Panc1 (cell line): ENCODE measurements at regions not wholly inside any gene's neighbourhood (a gene's known extent, or its start where the extent isn't known, plus 50 kb on each side); places are given as distances from the start of the nearest gene placed in this dataset.

Experiments used
- CTCF ChIP-seq: fragments of 450-650 bp; IDR thresholded peaks from 2 replicates; pipeline ENCODE4 v1.5.1; 2017; ENCODE audit warnings: mild to moderate bottlenecking
- POLR2AphosphoS5 ChIP-seq: IDR thresholded peaks from 2 replicates; pipeline ENCODE4 v1.6.1; 2012; ENCODE audit warnings: mild to moderate bottlenecking, low read depth, low read length, moderate library complexity
- REST ChIP-seq, 2 experiments: IDR thresholded peaks; 2 replicates each; pipeline ENCODE4 v1.6.1; 2011 to 2012; ENCODE audit warnings: low read depth in 2 of 2, control low read depth in 1 of 2, low read length in 1 of 2, mild to moderate bottlenecking in 1 of 2, moderate library complexity in 1 of 2; ENCODE audit not compliant: insufficient read depth in 1 of 2
- SIN3A ChIP-seq: IDR thresholded peaks from 2 replicates; pipeline ENCODE4 v1.6.1; 2012; ENCODE audit warnings: low read depth, mild to moderate bottlenecking, low read length, moderate library complexity, borderline replicate concordance; ENCODE audit not compliant: insufficient read depth

- TF ChIP-seq CTCF (no peak), POLR2AphosphoS5 (no peak), REST (IDR thresholded peaks at IDR 0.05; ENCODE audit: insufficient read depth in 1 of 2, low read depth in 2 of 2, low read length in 1 of 2) (no peak), SIN3A (no peak)
These were observed 159.5 kb downstream of the HNMT start for GRCh38 chr2:138123741-138124140.
